Suprapubic skin (tissue), 4 donors: ENCODE measurements at regions not wholly inside any gene's neighbourhood (a gene's known extent, or its start where the extent isn't known, plus 50 kb on each side); places are given as distances from the start of the nearest gene placed in this dataset.

ENCODE experiments used
- DNase-seq, 2 donors: peaks; one replicate each; pipeline ENCODE4 v3.0.0-alpha.2; 2019; ENCODE audit warnings: low spot score in 2 of 2
- H3K27ac ChIP-seq: fragments of 200-600 bp; sonication (generic); one replicate; pipeline ENCODE4 v1.5.1; 2019
- H3K27me3 ChIP-seq: fragments of 200-600 bp; sonication (generic); one replicate; pipeline ENCODE4 v1.5.1; 2019
- H3K36me3 ChIP-seq: fragments of 200-600 bp; sonication (generic); one replicate; pipeline ENCODE4 v1.5.1; 2019
- H3K4me1 ChIP-seq: fragments of 200-600 bp; sonication (generic); one replicate; pipeline ENCODE4 v1.5.1; 2019
- H3K4me3 ChIP-seq: fragments of 200-600 bp; sonication (generic); one replicate; pipeline ENCODE4 v1.5.1; 2019; ENCODE audit warnings: mild to moderate bottlenecking
- H3K9me3 ChIP-seq: fragments of 200-600 bp; sonication (generic); one replicate; pipeline ENCODE4 v1.5.1; 2019
- CTCF ChIP-seq, 2 donors: fragments of 200-600 bp in 1 of 2; fragments of 450-650 bp in 1 of 2; sonication (generic) in 1 of 2; IDR thresholded peaks; one replicate each; pipeline ENCODE4 v1.5.1; 2016 to 2019; ENCODE audit warnings: antibody characterized with exemption in 2 of 2, mild to moderate bottlenecking in 1 of 2, moderate library complexity in 1 of 2
- EP300 ChIP-seq: sonication (generic); formaldehyde crosslinking; IDR thresholded peaks from one replicate; pipeline ENCODE4 v1.6.1; 2017; ENCODE audit warnings: antibody characterized with exemption
- POLR2A ChIP-seq, 2 donors: fragments of 450-650 bp; IDR thresholded peaks; one replicate each; pipeline ENCODE4 v1.6.1; 2017; ENCODE audit warnings: antibody characterized with exemption in 2 of 2, mild to moderate bottlenecking in 2 of 2, moderate library complexity in 2 of 2
- POLR2AphosphoS5 ChIP-seq, 3 donors: sonication (generic); formaldehyde crosslinking; IDR thresholded peaks; one replicate each; pipeline ENCODE4 v1.6.1; 2017; ENCODE audit warnings: antibody characterized with exemption in 3 of 3
- WGBS: methylation state at CpG from one replicate; pipeline ENCODE4 v1.1.5; 2018; 5-methylcytosine and 5-hydroxymethylcytosine counted together

GRCh38 chr2:106644623-106645022 lies 157.5 kb downstream of the CD8B2 start:
- no peaks in the 10 kb centered on the region for H3K4me1 ChIP-seq
- no peaks in the 10 kb centered on the region for H3K9me3 ChIP-seq
- H3K36me3 ChIP-seq: no peaks in the 10 kb centered on the region
- DNase-seq: no peak
- no peaks in the 10 kb centered on the region for H3K27me3 ChIP-seq
- no peak overlapping the region for H3K27ac ChIP-seq
- no peak for TF ChIP-seq CTCF (IDR thresholded peaks at IDR 0.05)
- TF ChIP-seq EP300: no peak
- no peak for TF ChIP-seq POLR2A (IDR thresholded peaks at IDR 0.05)
- no peak for TF ChIP-seq POLR2AphosphoS5 (IDR thresholded peaks at IDR 0.05)
- WGBS: 96% methylated on average over 4 of the region's 4 CpGs
- H3K4me3 ChIP-seq: no peak overlapping the region

GRCh38 chr2:106646605-106647004 lies 159.4 kb downstream of the CD8B2 start:
- no peak for DNase-seq
- TF ChIP-seq CTCF (IDR thresholded peaks at IDR 0.05): no peak
- TF ChIP-seq POLR2A (IDR thresholded peaks at IDR 0.05): no peak
- no peak for TF ChIP-seq EP300
- TF ChIP-seq POLR2AphosphoS5 (IDR thresholded peaks at IDR 0.05): no peak
- H3K27ac ChIP-seq: no peak overlapping the region
- H3K27me3 ChIP-seq: no peaks in the 10 kb centered on the region
- no peaks in the 10 kb centered on the region for H3K36me3 ChIP-seq
- H3K4me3 ChIP-seq: no peak overlapping the region
- H3K4me1 ChIP-seq: no peaks in the 10 kb centered on the region
- H3K9me3 ChIP-seq: no peaks in the 10 kb centered on the region
- 59% methylated on average over 4 of the region's 4 CpGs for WGBS

- H3K27ac ChIP-seq: no peak overlapping the region
- H3K9me3 ChIP-seq: no peaks in the 10 kb centered on the region
- 55% methylated on average over 1 of the region's 1 CpG for WGBS
- H3K27me3 ChIP-seq: no peaks in the 10 kb centered on the region
- no peaks in the 10 kb centered on the region for H3K36me3 ChIP-seq
- H3K4me3 ChIP-seq: no peak overlapping the region
- DNase-seq: no peak
- TF ChIP-seq CTCF (IDR thresholded peaks at IDR 0.05) (no peak), POLR2A (IDR thresholded peaks at IDR 0.05) (no peak), EP300 (no peak), POLR2AphosphoS5 (IDR thresholded peaks at IDR 0.05) (no peak)
- no peaks in the 10 kb centered on the region for H3K4me1 ChIP-seq
Measured at GRCh38 chr2:106649306-106649705, 162.1 kb downstream of the CD8B2 start.

GRCh38 chr2:106653465-106653864 lies 166.3 kb downstream of the CD8B2 start:
- TF ChIP-seq CTCF (IDR thresholded peaks at IDR 0.05) (no peak), EP300 (no peak), POLR2AphosphoS5 (IDR thresholded peaks at IDR 0.05) (no peak), POLR2A (IDR thresholded peaks at IDR 0.05) (no peak)
- Histone ChIP-seq H3K36me3 (no peaks in the 10 kb centered on the region), H3K27me3 (no peaks in the 10 kb centered on the region), H3K9me3 (no peaks in the 10 kb centered on the region), H3K4me1 (no peaks in the 10 kb centered on the region), H3K27ac (no peak overlapping the region), H3K4me3 (no peak overlapping the region)
- DNase-seq: no peak
- WGBS: 93% methylated on average over 6 of the region's 6 CpGs

- WGBS: 93% methylated on average over 4 of the region's 4 CpGs
- no peak for DNase-seq
- Histone ChIP-seq H3K9me3 (no peaks in the 10 kb centered on the region), H3K4me1 (no peaks in the 10 kb centered on the region), H3K36me3 (no peaks in the 10 kb centered on the region), H3K27ac (no peak overlapping the region), H3K4me3 (no peak overlapping the region), H3K27me3 (no peaks in the 10 kb centered on the region)
- TF ChIP-seq EP300 (no peak), CTCF (IDR thresholded peaks at IDR 0.05) (no peak), POLR2A (IDR thresholded peaks at IDR 0.05) (no peak), POLR2AphosphoS5 (IDR thresholded peaks at IDR 0.05) (no peak)
Measured at GRCh38 chr2:106658616-106659015, 171.5 kb downstream of the CD8B2 start.
